HUES6 (cell line): ENCODE measurements at regions not wholly inside any gene's neighbourhood (a gene's known extent, or its start where the extent isn't known, plus 50 kb on each side); places are given as distances from the start of the nearest gene placed in this dataset.
"Not testable (repeated sequence)": the region's sequence is repeated elsewhere in the genome, so short reads cannot be mapped to it uniquely, and the experiment has no call there.

Experiments used
- H3K27ac ChIP-seq: 2 replicates; pipeline ENCODE4 v1.7.0; 2013; ENCODE audit warnings: low read depth, mild to moderate bottlenecking, low read length, inconsistent platforms
- H3K27me3 ChIP-seq: 2 replicates; pipeline ENCODE4 v1.6.1; 2013; ENCODE audit warnings: low read length; ENCODE audit not compliant: control insufficient read depth, insufficient read depth
- H3K36me3 ChIP-seq: 2 replicates; pipeline ENCODE4 v1.6.1; 2013; ENCODE audit warnings: low read length; ENCODE audit not compliant: control insufficient read depth, insufficient read depth
- H3K4me1 ChIP-seq: 2 replicates; pipeline ENCODE4 v1.6.1; 2013; ENCODE audit warnings: low read length; ENCODE audit not compliant: control insufficient read depth, insufficient read depth
- H3K4me3 ChIP-seq: 2 replicates; pipeline ENCODE4 v1.5.1; 2013; ENCODE audit warnings: low read depth, low read length
- H3K9ac ChIP-seq: one replicate; pipeline ENCODE4 v1.6.1; 2013; ENCODE audit warnings: mild to moderate bottlenecking, low read length
- H3K9me3 ChIP-seq: 2 replicates; pipeline ENCODE4 v1.6.1; 2013; ENCODE audit warnings: low read depth, low read length; ENCODE audit not compliant: control insufficient read depth, insufficient read depth

DNA sequence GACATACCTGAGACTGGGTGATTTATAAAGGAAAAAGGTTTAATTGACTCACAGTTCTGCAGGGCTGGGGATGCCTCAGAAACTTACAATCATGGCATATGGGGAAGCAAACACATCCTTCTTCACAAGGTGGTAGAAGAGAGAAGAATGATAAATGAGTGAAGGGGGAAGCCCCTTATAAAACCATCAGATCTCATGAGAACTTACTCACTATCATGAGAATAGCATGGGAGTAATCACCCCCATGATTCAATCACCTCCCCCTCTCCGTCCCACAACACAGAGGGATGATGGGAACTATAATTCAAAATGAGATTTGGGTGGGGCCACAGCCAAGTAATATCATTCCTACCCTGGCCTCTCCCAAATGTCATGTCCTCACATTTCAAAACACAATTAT lies 1206.0 kb upstream of the CELF4 start:
- not testable (repeated sequence) for H3K27me3 ChIP-seq, H3K9ac ChIP-seq, H3K4me1 ChIP-seq, H3K27ac ChIP-seq, H3K36me3 ChIP-seq, H3K4me3 ChIP-seq
- H3K9me3 ChIP-seq: peaks cover 16% of the 10 kb centered on the region

GRCh38 chr18:38768504-38768903 lies 1202.9 kb upstream of the CELF4 start:
- Histone ChIP-seq H3K36me3 (no peaks in the 10 kb centered on the region), H3K9me3 (peaks cover 16% of the 10 kb centered on the region), H3K4me1 (no peaks in the 10 kb centered on the region), H3K27ac (no peak overlapping the region), H3K4me3 (no peak overlapping the region), H3K27me3 (no peaks in the 10 kb centered on the region), H3K9ac (no peak overlapping the region)

GRCh38 chr18:38759457-38759856 lies 1193.9 kb upstream of the CELF4 start:
- Histone ChIP-seq H3K27me3 (no peaks in the 10 kb centered on the region), H3K9ac (no peak overlapping the region), H3K36me3 (no peaks in the 10 kb centered on the region), H3K4me3 (no peak overlapping the region), H3K9me3 (no peaks in the 10 kb centered on the region), H3K27ac (no peak overlapping the region), H3K4me1 (no peaks in the 10 kb centered on the region)

DNA sequence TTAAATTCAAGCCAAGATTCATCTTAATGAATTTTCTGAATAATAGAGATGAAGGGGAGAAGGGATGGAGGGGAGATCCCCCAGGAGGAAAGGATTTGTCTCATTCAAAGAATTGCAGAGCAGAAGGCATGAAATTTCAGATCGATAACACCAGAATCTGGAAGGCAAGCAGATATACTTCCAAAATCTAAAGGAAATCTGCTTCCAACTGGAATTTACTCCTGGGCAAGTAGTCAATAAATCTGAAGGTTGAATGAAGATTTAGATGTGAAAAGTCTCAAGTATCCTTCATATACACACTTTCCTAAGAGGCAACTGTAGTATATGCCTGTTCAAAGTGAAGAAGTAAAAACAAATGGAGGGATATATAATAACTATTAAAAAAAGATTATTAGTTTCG lies 1190.8 kb upstream of the CELF4 start:
- Histone ChIP-seq H3K9ac (no peak overlapping the region), H3K9me3 (no peaks in the 10 kb centered on the region), H3K4me1 (no peaks in the 10 kb centered on the region), H3K27ac (no peak overlapping the region), H3K27me3 (no peaks in the 10 kb centered on the region), H3K4me3 (no peak overlapping the region), H3K36me3 (no peaks in the 10 kb centered on the region)

- Histone ChIP-seq H3K9me3 (no peaks in the 10 kb centered on the region), H3K36me3 (no peaks in the 10 kb centered on the region), H3K27ac (no peak overlapping the region), H3K4me1 (no peaks in the 10 kb centered on the region), H3K9ac (no peak overlapping the region), H3K27me3 (no peaks in the 10 kb centered on the region), H3K4me3 (no peak overlapping the region)
These were observed 1186.8 kb upstream of the CELF4 start for GRCh38 chr18:38752430-38752829.

- no peak overlapping the region for H3K27ac ChIP-seq
- no peak overlapping the region for H3K9ac ChIP-seq
- H3K4me3 ChIP-seq: no peak overlapping the region
- no peaks in the 10 kb centered on the region for H3K27me3 ChIP-seq
- no peaks in the 10 kb centered on the region for H3K9me3 ChIP-seq
- no peaks in the 10 kb centered on the region for H3K36me3 ChIP-seq
- H3K4me1 ChIP-seq: no peaks in the 10 kb centered on the region
These were observed 1186.3 kb upstream of the CELF4 start for GRCh38 chr18:38751898-38752297.

DNA sequence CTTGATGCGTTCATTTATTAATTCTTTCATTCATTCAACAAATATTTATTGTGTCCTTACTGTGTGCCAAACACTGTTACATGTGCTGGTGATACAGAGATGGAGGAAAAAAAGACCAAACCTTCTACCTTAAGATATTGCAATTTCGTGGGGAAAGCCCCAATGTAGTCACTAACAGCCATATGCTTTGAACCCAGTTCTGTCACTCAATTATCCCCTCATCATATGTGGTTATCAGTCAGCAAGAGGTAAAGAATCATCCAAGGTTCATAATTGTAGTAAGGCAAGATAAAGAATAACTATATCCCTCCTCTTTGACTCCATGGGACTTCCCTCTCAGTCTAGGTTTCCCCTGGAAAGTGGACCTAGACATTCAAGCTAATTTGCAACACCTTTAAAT lies 1185.6 kb upstream of the CELF4 start:
- H3K27me3 ChIP-seq: no peaks in the 10 kb centered on the region
- no peaks in the 10 kb centered on the region for H3K4me1 ChIP-seq
- H3K9ac ChIP-seq: no peak overlapping the region
- no peak overlapping the region for H3K27ac ChIP-seq
- H3K9me3 ChIP-seq: no peaks in the 10 kb centered on the region
- no peak overlapping the region for H3K4me3 ChIP-seq
- H3K36me3 ChIP-seq: no peaks in the 10 kb centered on the region

DNA sequence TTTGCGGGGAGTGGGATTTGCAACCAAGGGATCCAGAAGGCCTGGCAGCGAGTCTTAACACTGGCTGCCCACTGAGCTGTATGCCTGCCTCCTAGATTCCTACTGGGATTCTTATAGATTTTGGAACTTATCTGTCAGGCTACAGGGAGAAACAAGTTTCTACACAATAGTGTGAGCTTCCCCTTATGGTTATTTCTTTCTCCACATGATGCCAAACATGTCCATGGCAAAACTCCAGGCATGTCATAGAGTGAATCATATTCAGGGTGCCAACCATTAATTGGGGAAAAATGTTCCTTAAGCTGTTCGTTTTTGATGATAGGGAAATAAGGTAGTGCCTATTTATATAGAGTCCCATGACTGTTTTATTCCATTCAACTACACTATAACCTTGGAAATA lies 1185.2 kb upstream of the CELF4 start:
- no peaks in the 10 kb centered on the region for H3K9me3 ChIP-seq
- H3K36me3 ChIP-seq: no peaks in the 10 kb centered on the region
- no peak overlapping the region for H3K9ac ChIP-seq
- no peaks in the 10 kb centered on the region for H3K4me1 ChIP-seq
- H3K27ac ChIP-seq: no peak overlapping the region
- H3K4me3 ChIP-seq: no peak overlapping the region
- H3K27me3 ChIP-seq: no peaks in the 10 kb centered on the region

GRCh38 chr18:38747153-38747552 lies 1181.6 kb upstream of the CELF4 start:
- no peaks in the 10 kb centered on the region for H3K27me3 ChIP-seq
- H3K4me1 ChIP-seq: no peaks in the 10 kb centered on the region
- no peaks in the 10 kb centered on the region for H3K36me3 ChIP-seq

GRCh38 chr18:38720181-38720580 lies 1154.6 kb upstream of the CELF4 start:
- H3K27ac ChIP-seq, H3K9ac ChIP-seq, H3K9me3 ChIP-seq, H3K36me3 ChIP-seq, H3K27me3 ChIP-seq, H3K4me1 ChIP-seq, H3K4me3 ChIP-seq: not testable (repeated sequence)

More at GRCh38 chr18:38747153-38747552, 1181.6 kb upstream of the CELF4 start:
- H3K9me3 ChIP-seq: no peaks in the 10 kb centered on the region
- H3K27ac ChIP-seq: no peak overlapping the region
- no peak overlapping the region for H3K9ac ChIP-seq
- H3K4me3 ChIP-seq: no peak overlapping the region

- Histone ChIP-seq H3K4me1 (no peaks in the 10 kb centered on the region), H3K36me3 (no peaks in the 10 kb centered on the region), H3K4me3 (no peak overlapping the region), H3K27ac (no peak overlapping the region), H3K9ac (no peak overlapping the region), H3K9me3 (no peaks in the 10 kb centered on the region), H3K27me3 (no peaks in the 10 kb centered on the region)
These were observed 1152.8 kb upstream of the CELF4 start for GRCh38 chr18:38718365-38718901.

DNA sequence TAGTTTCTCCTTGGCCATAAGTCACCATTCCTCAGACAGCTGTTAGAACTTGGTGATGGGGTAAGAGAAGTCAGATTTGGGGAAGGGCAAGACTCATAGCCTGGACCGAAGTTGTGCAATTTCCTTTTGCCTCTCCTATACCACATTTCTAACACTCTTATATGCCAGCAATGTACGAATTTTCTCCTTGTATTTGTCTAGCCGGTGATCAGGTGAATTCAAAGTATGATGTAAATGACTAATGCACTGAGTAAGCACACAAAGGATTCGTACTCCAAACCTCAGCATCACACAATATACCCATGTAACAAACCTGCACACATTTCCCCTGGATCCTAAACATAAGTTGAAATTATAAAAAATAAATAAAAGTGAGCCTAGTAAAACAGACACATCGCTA lies 1143.5 kb upstream of the CELF4 start:
- H3K9me3 ChIP-seq: no peaks in the 10 kb centered on the region
- H3K27ac ChIP-seq: no peak overlapping the region
- H3K9ac ChIP-seq: no peak overlapping the region
- no peaks in the 10 kb centered on the region for H3K36me3 ChIP-seq
- H3K27me3 ChIP-seq: no peaks in the 10 kb centered on the region
- no peak overlapping the region for H3K4me3 ChIP-seq
- no peaks in the 10 kb centered on the region for H3K4me1 ChIP-seq
